NCI-H82 (cell line): ENCODE measurements at regions not wholly inside any gene's neighbourhood (a gene's known extent, or its start where the extent isn't known, plus 50 kb on each side); places are given as distances from the start of the nearest gene placed in this dataset.
A peak's percentile ranks its signal among the peaks of the same experiment; 100 is the strongest.

ENCODE experiments used
- DNase-seq: peaks from one replicate; lab custom pipeline; 2025; lab: John Stamatoyannopoulos, UW

- DNase-seq, result no peak
These were observed 58.7 kb upstream of the ACVR1 start for GRCh38 chr2:157934684-157935377.

- DNase-seq, result peak; percentile 64
These were observed 57.2 kb upstream of the ACVR1 start for GRCh38 chr2:157933160-157933920.

- DNase-seq, result no peak
These were observed 56.5 kb upstream of the ACVR1 start for GRCh38 chr2:157932480-157933159.

- no peak for DNase-seq
These were observed 55.4 kb upstream of the ACVR1 start for GRCh38 chr2:157931542-157931941.

GRCh38 chr2:157930728-157931127 lies 54.6 kb upstream of the ACVR1 start:
- DNase-seq, result no peak

- DNase-seq, result no peak
These were observed 53.9 kb upstream of the ACVR1 start for GRCh38 chr2:157929871-157930667.

GRCh38 chr2:157928372-157928771 lies 52.2 kb upstream of the ACVR1 start:
- DNase-seq, result no peak

- no peak for DNase-seq
These were observed 51.0 kb upstream of the ACVR1 start for GRCh38 chr2:157927155-157927554.
